Fibroblast of mammary gland (primary cell): ENCODE measurements at regions not wholly inside any gene's neighbourhood (a gene's known extent, or its start where the extent isn't known, plus 50 kb on each side); places are given as distances from the start of the nearest gene placed in this dataset.

ENCODE experiments used
- DNase-seq: peaks from one replicate; pipeline ENCODE4 v3.0.0-alpha.2; 2010; ENCODE audit warnings: low read depth
- H3K4me3 ChIP-seq: 2 replicates; pipeline ENCODE4 v1.5.1; 2011; ENCODE audit warnings: low read depth, mild to moderate bottlenecking, low read length, moderate library complexity; ENCODE audit not compliant: control insufficient read depth
- CTCF ChIP-seq: conservative IDR thresholded peaks from 2 replicates; pipeline ENCODE4 v1.5.1; 2011; ENCODE audit warnings: low read depth, low read length, inconsistent platforms; ENCODE audit not compliant: control insufficient read depth, insufficient read depth

GRCh38 chr15:70483513-70483912 is 279.8 kb downstream of the UACA start:
- H3K4me3 ChIP-seq = no peak overlapping the region
- no peak for TF ChIP-seq CTCF
- DNase-seq = no peak

GRCh38 chr15:70480196-70480856 is 283.0 kb downstream of the UACA start:
- H3K4me3 ChIP-seq = no peak overlapping the region
- no peak for TF ChIP-seq CTCF
- DNase-seq = no peak

GRCh38 chr15:70479785-70480184 is 283.6 kb downstream of the UACA start:
- DNase-seq = no peak
- no peak for TF ChIP-seq CTCF
- H3K4me3 ChIP-seq = no peak overlapping the region

DNA sequence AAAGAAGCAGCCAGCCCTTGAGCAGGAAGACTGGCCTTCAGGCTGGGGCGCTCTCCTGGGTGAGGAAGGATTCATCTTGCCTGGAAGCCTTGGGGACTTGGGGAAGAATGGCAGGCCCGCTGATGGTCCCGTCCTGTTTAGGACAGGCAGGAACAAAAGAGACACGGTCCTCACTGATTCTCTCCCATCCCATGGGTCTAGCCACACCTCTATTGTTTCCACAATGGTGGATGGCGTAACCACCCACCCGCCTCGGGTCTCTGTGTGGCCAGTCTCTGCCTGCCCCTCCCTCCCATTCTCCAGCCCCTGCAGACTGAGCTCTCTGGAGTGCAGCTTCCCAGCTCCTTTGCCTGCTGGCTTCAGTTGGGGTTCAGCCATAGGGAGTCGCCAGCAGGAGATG is 284.3 kb downstream of the UACA start:
- no peak overlapping the region for H3K4me3 ChIP-seq
- DNase-seq = no peak
- no peak for TF ChIP-seq CTCF

DNA sequence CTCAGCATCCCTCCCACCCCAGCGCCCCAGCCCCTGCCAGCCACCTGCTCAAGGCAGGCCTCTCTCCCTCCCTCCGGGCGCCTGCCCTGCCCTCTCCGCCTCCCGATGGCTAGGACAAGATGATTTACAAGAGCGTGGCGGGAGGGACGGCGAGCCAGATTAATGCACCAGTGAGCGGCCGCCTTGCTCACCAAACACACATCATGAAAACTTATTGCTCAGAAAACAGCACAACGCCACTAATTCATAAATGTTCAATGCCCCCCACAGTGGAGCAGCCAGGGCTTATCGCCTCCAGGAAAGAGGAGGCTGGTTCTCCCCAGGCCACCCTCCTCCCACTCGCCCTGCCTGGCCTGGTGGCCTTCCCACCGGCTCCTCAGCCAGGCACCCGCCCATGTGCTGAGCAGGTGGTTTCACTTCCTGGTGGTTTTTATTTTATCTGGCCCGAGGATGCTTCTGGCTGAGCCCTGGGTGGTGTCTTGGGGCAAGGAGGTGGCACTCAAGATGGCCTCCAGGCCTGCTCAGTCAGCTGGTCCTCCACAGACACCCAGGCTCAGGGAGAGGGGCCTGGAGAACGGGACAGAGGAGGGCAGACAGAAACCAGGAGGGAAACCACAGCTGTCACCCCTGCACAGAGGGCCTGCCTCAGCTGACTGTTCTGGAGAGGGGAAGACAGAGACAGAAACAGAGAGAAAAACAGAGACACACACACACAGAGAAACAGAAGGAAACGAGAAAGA is 284.9 kb downstream of the UACA start:
- no peak for TF ChIP-seq CTCF
- DNase-seq = no peak
- H3K4me3 ChIP-seq = no peak overlapping the region

DNA sequence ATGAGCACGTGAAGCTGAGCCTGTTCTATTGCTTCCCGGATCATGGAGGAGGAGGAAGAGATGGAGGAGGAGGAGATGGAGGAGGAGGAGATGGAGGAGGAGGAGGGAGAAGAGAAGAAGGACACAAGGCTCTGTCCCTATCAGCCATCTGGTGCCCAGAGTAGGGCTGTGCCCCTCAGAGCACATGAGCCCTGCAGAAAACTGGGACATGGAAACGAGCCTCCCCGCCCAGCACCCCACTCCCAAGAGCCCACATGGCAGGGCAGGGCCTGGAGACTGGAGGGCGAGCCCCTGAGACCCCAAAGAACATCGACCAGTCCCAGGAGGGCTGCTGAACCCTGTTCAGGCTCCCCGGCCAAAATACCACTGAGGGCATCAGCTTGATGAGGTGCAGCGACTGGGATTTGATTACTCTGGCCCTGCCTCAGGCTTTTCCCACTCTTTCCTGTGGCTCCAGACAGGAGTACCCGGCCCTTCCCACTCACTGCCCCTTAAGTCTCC is 285.6 kb downstream of the UACA start:
- no peak overlapping the region for H3K4me3 ChIP-seq
- TF ChIP-seq CTCF = no peak
- no peak for DNase-seq
